Neuronal stem cell (in vitro differentiated cells): ENCODE measurements at regions not wholly inside any gene's neighbourhood (a gene's known extent, or its start where the extent isn't known, plus 50 kb on each side); places are given as distances from the start of the nearest gene placed in this dataset.

Experiments
- DNase-seq: peaks from one replicate; pipeline ENCODE4 v3.0.0-alpha.2; 2013; ENCODE audit warnings: low spot score
- H2AFZ ChIP-seq: one replicate; pipeline ENCODE4 v1.6.1; 2013; ENCODE audit warnings: mild to moderate bottlenecking, low read length, inconsistent platforms
- H2AK5ac ChIP-seq: 2 replicates; pipeline ENCODE4 v1.6.1; 2013; ENCODE audit warnings: low read depth, mild to moderate bottlenecking, inconsistent platforms, low read length, moderate library complexity, mixed read lengths
- H2BK120ac ChIP-seq: 2 replicates; pipeline ENCODE4 v1.6.1; 2013; ENCODE audit warnings: low read depth, mild to moderate bottlenecking, inconsistent platforms, low read length, moderate library complexity, mixed read lengths
- H2BK12ac ChIP-seq: one replicate; pipeline ENCODE4 v1.6.1; 2013; ENCODE audit warnings: low read length, inconsistent platforms
- H2BK15ac ChIP-seq: 2 replicates; pipeline ENCODE4 v1.6.1; 2013; ENCODE audit warnings: mild to moderate bottlenecking, low read length, inconsistent platforms, mixed read lengths
- H2BK5ac ChIP-seq: one replicate; pipeline ENCODE4 v1.6.1; 2013; ENCODE audit warnings: inconsistent platforms, mild to moderate bottlenecking, low read length, moderate library complexity
- H3K14ac ChIP-seq: one replicate; pipeline ENCODE4 v1.6.1; 2013; ENCODE audit warnings: low read length, inconsistent platforms
- H3K18ac ChIP-seq: 2 replicates; pipeline ENCODE4 v1.6.1; 2013; ENCODE audit warnings: low read length, inconsistent platforms
- H3K23ac ChIP-seq: 2 replicates; pipeline ENCODE4 v1.6.1; 2013; ENCODE audit warnings: low read depth, mild to moderate bottlenecking, mixed read lengths, low read length, inconsistent platforms; ENCODE audit not compliant: poor library complexity
- H3K27ac ChIP-seq: replicated peaks from 3 replicates; pipeline ENCODE4 v1.5.1; 2013; ENCODE audit warnings: low read length, inconsistent platforms
- H3K27me3 ChIP-seq, 3 experiments: 2 replicates each; pipeline ENCODE4 v1.6.1; 2013; ENCODE audit warnings: low read length in 3 of 3, mild to moderate bottlenecking in 2 of 3, inconsistent platforms in 1 of 3, low read depth in 1 of 3, mixed read lengths in 1 of 3, moderate library complexity in 1 of 3; ENCODE audit not compliant: control insufficient read depth in 3 of 3, insufficient read depth in 3 of 3
- H3K36me3 ChIP-seq, 2 donors: replicated peaks in 1 of 2; 2 replicates each; pipeline ENCODE4 v1.6.1; 2013; ENCODE audit warnings: low read length in 2 of 2; ENCODE audit not compliant: control insufficient read depth in 2 of 2, insufficient read depth in 2 of 2
- H3K4ac ChIP-seq: 2 replicates; pipeline ENCODE4 v1.6.1; 2013; ENCODE audit warnings: inconsistent platforms, mild to moderate bottlenecking, low read length, moderate library complexity
- H3K4me1 ChIP-seq, 2 donors: 1 replicate in 1 of 2; 2 replicates in 1 of 2; pipeline ENCODE4 v1.6.1; 2013; ENCODE audit warnings: low read length in 2 of 2, low read depth in 1 of 2; ENCODE audit not compliant: control insufficient read depth in 2 of 2, insufficient read depth in 1 of 2
- H3K4me2 ChIP-seq: one replicate; pipeline ENCODE4 v1.6.1; 2013; ENCODE audit warnings: mild to moderate bottlenecking, low read length, inconsistent platforms; ENCODE audit not compliant: insufficient read depth, poor library complexity, severe bottlenecking
- H3K4me3 ChIP-seq, 2 donors: 2 replicates each; pipeline ENCODE4 v1.5.1; 2013; ENCODE audit warnings: low read length in 2 of 2, mild to moderate bottlenecking in 2 of 2, inconsistent platforms in 1 of 2, moderate library complexity in 1 of 2
- H3K79me1 ChIP-seq: one replicate; pipeline ENCODE4 v1.6.1; 2013; ENCODE audit warnings: low read depth, mild to moderate bottlenecking, inconsistent platforms, low read length, moderate library complexity
- H3K9ac ChIP-seq: one replicate; pipeline ENCODE4 v1.6.1; 2013; ENCODE audit warnings: mild to moderate bottlenecking, low read depth, low read length, inconsistent platforms; ENCODE audit not compliant: poor library complexity
- H3K9me3 ChIP-seq, 2 donors: replicated peaks in 1 of 2; 2 replicates each; pipeline versions ENCODE3 to v1.6.1; 2013; ENCODE audit warnings: low read length in 2 of 2, mild to moderate bottlenecking in 2 of 2, inconsistent platforms in 1 of 2, low read depth in 1 of 2, mixed read lengths in 1 of 2, moderate library complexity in 1 of 2; ENCODE audit not compliant: control insufficient read depth in 2 of 2, insufficient read depth in 1 of 2
- H4K8ac ChIP-seq: one replicate; pipeline ENCODE4 v1.6.1; 2013; ENCODE audit warnings: low read depth, mild to moderate bottlenecking, inconsistent platforms, low read length, moderate library complexity
- H4K91ac ChIP-seq: one replicate; pipeline ENCODE4 v1.6.1; 2013; ENCODE audit warnings: low read length, low read depth, mild to moderate bottlenecking, inconsistent platforms; ENCODE audit not compliant: poor library complexity
- WGBS, 2 donors: extraction: QIAGEN DNeasy Blood & Tissue Kit; methylation state at CpG; one replicate each; pipeline ENCODE4 v1.1.7; 2013; ENCODE audit warnings: missing lambda C conversion rate in 2 of 2, mixed read lengths in 1 of 2; ENCODE audit not compliant: insufficient read length in 2 of 2, insufficient replicate concordance in 1 of 2; ENCODE audit errors: extremely low coverage in 2 of 2; 5-methylcytosine and 5-hydroxymethylcytosine counted together

DNA sequence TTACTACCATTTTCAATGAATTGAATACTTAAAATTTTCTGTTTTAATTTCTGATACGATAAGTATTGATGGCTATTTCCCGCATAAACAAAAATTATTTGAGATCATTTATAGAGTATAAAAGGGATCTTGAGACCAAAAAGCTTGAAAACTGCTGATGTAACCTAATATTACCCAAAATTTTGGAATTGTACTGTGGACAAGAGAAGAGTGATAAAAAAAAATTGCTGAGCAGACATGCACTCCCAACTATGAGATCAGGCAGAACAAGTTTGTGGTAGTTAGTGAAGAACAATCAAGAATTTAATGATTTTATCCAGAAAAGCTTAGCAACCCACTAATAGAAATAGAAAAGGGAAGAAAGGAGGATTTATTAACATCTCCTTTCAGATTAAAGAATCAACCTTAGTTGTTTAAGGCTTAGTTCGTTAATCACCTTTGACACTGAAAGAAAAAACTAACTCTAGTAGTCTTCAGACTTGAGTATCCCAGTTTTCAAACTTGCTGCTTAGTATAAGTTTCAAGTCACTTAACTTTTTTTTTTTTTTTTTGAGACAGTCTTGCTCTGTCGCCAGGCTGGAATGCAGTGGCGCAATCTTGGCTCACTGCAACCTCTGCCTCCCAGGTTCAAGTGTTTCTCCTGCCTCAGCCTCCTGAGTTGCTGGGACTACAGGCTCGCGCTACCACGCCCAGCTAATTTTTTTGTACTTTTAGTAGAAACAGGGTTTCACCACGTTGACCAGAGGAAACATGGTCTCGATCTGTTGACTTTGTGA lies 50.6 kb upstream of the ZC3HAV1 start:
- no peak for DNase-seq
- Histone ChIP-seq H3K9me3 (peaks cover 1 to 10% of the 10 kb centered on the region in 2 donors), H3K4me3 (no peak overlapping the region), H3K18ac (no peak overlapping the region), H2AFZ (no peak overlapping the region), H2BK5ac (no peak overlapping the region), H3K27ac (no peak overlapping the region), H3K4me1 (no peaks in the 10 kb centered on the region), H3K36me3 (peaks cover 0 to 17% of the 10 kb centered on the region in 2 donors), H2BK15ac (no peak overlapping the region), H4K91ac (no peak overlapping the region), H3K9ac (no peak overlapping the region), H3K27me3 (no peaks in the 10 kb centered on the region), H2AK5ac (no peak overlapping the region), H3K23ac (no peak overlapping the region), H2BK120ac (no peak overlapping the region), H3K4me2 (no peak overlapping the region), H4K8ac (no peak overlapping the region), H3K79me1 (no peaks in the 10 kb centered on the region), H3K4ac (no peak overlapping the region), H2BK12ac (no peak overlapping the region), H3K14ac (no peak overlapping the region)
- no CpG with 5 or more reads among the region's 10 CpGs for WGBS, 2 donors

DNA sequence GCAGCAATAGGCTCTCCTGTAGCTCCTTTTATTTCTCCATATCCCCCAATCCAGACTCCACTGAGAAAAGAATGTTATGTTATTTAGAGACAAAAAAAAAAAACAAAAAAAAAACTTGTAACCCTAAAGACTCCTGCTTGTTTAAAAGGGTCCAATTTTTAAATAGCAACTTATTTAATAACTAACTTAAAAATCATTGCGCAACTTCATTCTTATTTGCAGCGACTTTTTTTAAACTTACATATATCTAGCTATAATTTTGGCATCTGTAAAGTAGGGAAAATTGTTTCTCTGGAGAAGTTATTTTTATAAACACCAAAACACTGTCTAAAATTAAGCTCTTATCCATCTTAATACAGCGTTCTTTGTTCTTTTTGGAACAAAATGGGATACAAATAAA lies 59.0 kb upstream of the ZC3HAV1 start:
- H3K36me3 ChIP-seq = peaks cover 0 to 8% of the 10 kb centered on the region in 2 donors
- no peak overlapping the region for H2BK5ac ChIP-seq
- H3K27ac ChIP-seq = no peak overlapping the region
- H2BK15ac ChIP-seq = no peak overlapping the region
- no peak overlapping the region for H3K4ac ChIP-seq
- H3K4me2 ChIP-seq = no peak overlapping the region
- H2BK12ac ChIP-seq = no peak overlapping the region
- peaks cover 0 to 5% of the 10 kb centered on the region in 2 donors for H3K9me3 ChIP-seq
- H3K23ac ChIP-seq = no peak overlapping the region
- no peaks in the 10 kb centered on the region for H3K4me1 ChIP-seq
- WGBS, 2 donors = no CpG with 5 or more reads among the region's 3 CpGs
- H3K4me3 ChIP-seq = no peak overlapping the region
- no peaks in the 10 kb centered on the region for H3K27me3 ChIP-seq
- H3K9ac ChIP-seq = no peak overlapping the region
- no peak overlapping the region for H3K14ac ChIP-seq
- H3K18ac ChIP-seq = no peak overlapping the region
- no peak for DNase-seq
- H2BK120ac ChIP-seq = no peak overlapping the region
- H4K91ac ChIP-seq = no peak overlapping the region
- H4K8ac ChIP-seq = no peak overlapping the region
- H2AFZ ChIP-seq = no peak overlapping the region
- no peaks in the 10 kb centered on the region for H3K79me1 ChIP-seq
- no peak overlapping the region for H2AK5ac ChIP-seq

DNA sequence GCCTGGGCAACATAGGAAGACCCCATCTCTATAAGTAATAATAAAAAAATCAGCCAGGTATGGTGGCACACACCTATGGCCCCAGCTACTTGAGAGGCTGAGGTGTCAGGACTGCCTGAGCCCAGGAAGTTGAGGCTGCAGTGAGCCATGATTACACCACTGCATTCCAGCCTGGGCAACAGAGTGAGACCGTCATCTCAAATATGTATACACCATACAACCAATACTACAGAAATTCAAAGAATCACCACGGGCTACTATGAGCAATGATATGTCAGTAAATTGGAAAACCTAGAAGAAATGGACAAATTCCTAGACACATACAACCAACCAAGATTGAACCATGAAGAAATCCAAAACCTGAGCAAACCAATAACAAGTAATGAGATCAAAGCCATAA lies 60.3 kb upstream of the ZC3HAV1 start:
- H3K18ac ChIP-seq = no peak overlapping the region
- no peak overlapping the region for H3K14ac ChIP-seq
- no peaks in the 10 kb centered on the region for H3K79me1 ChIP-seq
- H2BK15ac ChIP-seq = no peak overlapping the region
- no peak overlapping the region for H3K23ac ChIP-seq
- no peak overlapping the region for H2BK5ac ChIP-seq
- no peak overlapping the region for H3K4me3 ChIP-seq
- no peak overlapping the region for H3K4ac ChIP-seq
- no peak overlapping the region for H2AFZ ChIP-seq
- H3K27me3 ChIP-seq = no peaks in the 10 kb centered on the region
- no peak overlapping the region for H3K4me2 ChIP-seq
- H3K9me3 ChIP-seq = peaks cover 0 to 5% of the 10 kb centered on the region in 2 donors
- no peak overlapping the region for H2BK120ac ChIP-seq
- peaks cover 0 to 8% of the 10 kb centered on the region in 2 donors for H3K36me3 ChIP-seq
- no peak for DNase-seq
- H3K27ac ChIP-seq = no peak overlapping the region
- no peak overlapping the region for H4K91ac ChIP-seq
- H4K8ac ChIP-seq = no peak overlapping the region
- WGBS, 2 donors = no CpG with 5 or more reads among the region's 2 CpGs
- no peak overlapping the region for H3K9ac ChIP-seq
- no peaks in the 10 kb centered on the region for H3K4me1 ChIP-seq
- H2BK12ac ChIP-seq = no peak overlapping the region
- H2AK5ac ChIP-seq = no peak overlapping the region

DNA sequence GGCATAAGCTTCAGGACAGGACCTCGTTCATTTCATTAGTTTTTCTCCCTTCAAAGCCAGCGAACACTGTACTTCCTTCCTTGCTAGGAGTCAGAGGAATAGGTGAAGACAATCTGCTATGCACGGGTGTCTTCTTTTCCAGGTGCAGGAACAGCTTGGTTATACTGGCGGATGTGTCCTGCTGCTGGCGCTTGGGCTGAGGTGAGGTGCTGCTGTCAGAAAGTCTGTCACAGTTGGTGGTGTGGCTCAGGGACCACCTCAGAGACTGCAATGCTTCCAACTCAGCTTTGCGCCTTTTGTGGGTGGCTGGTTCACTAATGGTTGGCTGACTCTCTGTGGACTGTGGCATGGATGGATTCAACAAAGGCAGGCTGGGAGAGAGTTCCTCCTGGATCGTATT lies 58.3 kb upstream of the UBN2 start:
- no peak overlapping the region for H2BK12ac ChIP-seq
- no peak overlapping the region for H3K4me3 ChIP-seq
- H3K23ac ChIP-seq = no peak overlapping the region
- H2BK15ac ChIP-seq = no peak overlapping the region
- H3K14ac ChIP-seq = no peak overlapping the region
- H3K79me1 ChIP-seq = no peaks in the 10 kb centered on the region
- H4K91ac ChIP-seq = no peak overlapping the region
- peaks cover 0 to 8% of the 10 kb centered on the region in 2 donors for H3K36me3 ChIP-seq
- no CpG with 5 or more reads among the region's 7 CpGs for WGBS, 2 donors
- H3K27ac ChIP-seq = no peak overlapping the region
- H3K4ac ChIP-seq = no peak overlapping the region
- H3K4me1 ChIP-seq = no peaks in the 10 kb centered on the region
- H3K18ac ChIP-seq = no peak overlapping the region
- H3K4me2 ChIP-seq = no peak overlapping the region
- no peak overlapping the region for H4K8ac ChIP-seq
- no peak overlapping the region for H2BK120ac ChIP-seq
- no peaks in the 10 kb centered on the region for H3K27me3 ChIP-seq
- no peak overlapping the region for H2AFZ ChIP-seq
- H2BK5ac ChIP-seq = no peak overlapping the region
- H3K9me3 ChIP-seq = peaks cover 0 to 5% of the 10 kb centered on the region in 2 donors
- DNase-seq = no peak
- H3K9ac ChIP-seq = no peak overlapping the region
- H2AK5ac ChIP-seq = no peak overlapping the region
